ENCODE measurements at regions not wholly inside any gene's neighbourhood (a gene's known extent, or its start where the extent isn't known, plus 50 kb on each side); places are given as distances from the start of the nearest gene placed in this dataset.

GRCh38 chr7:125971656-125972055 lies 1042.0 kb upstream of the POT1 start:
- no peaks in the 10 kb centered on the region for H3K9me3 ChIP-seq
- no peaks in the 10 kb centered on the region for H3K27me3 ChIP-seq
- no peak overlapping the region for H3K27ac ChIP-seq
- DNase-seq (no peak), ATAC-seq (no peak)
- TF ChIP-seq POLR2A (IDR thresholded peaks at IDR 0.05) (no peak), CTCF (IDR thresholded peaks at IDR 0.05) (no peak)
- H3K4me1 ChIP-seq = no peaks in the 10 kb centered on the region
- no peak overlapping the region for H3K4me3 ChIP-seq
- H3K36me3 ChIP-seq = no peaks in the 10 kb centered on the region
- WGBS, 4 donors = 62 to 73% (median 68%) methylated on average over 2 of the region's 2 CpGs
- intact Hi-C loops (cut with DNase I) = no loop called here

GRCh38 chr7:125966278-125967048 lies 1036.8 kb upstream of the POT1 start:
- Histone ChIP-seq H3K27ac (no peak overlapping the region), H3K4me3 (no peak overlapping the region), H3K9me3 (no peaks in the 10 kb centered on the region), H3K36me3 (no peaks in the 10 kb centered on the region), H3K4me1 (no peaks in the 10 kb centered on the region), H3K27me3 (no peaks in the 10 kb centered on the region)
- no peak for TF ChIP-seq CTCF (IDR thresholded peaks at IDR 0.05)
- TF ChIP-seq POLR2A (IDR thresholded peaks at IDR 0.05) = no peak
- DNase-seq (no peak), ATAC-seq (no peak)
- 70 to 91% (median 82%) methylated on average over 1 of the region's 1 CpG for WGBS, 4 donors
- intact Hi-C loops (cut with DNase I) = no loop called here

DNA sequence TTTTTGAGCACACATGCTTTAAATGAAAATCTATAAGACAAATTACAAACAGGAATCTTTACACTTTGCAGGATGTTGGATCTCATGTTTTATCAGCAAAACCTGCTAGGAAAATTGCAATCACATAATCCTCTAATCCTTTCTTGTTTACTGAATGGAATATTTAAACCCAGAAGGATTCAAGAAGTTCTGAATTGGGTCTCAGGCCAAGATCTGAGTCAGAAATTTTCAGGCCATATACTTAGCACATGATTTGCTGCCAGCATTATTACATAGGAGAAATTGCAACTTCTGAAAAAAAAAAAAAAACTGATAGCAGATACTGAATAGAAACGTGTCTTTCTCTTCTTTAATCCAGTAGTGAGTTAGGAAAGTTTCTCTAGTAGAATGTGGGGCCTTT lies 1005.3 kb upstream of the POT1 start:
- Histone ChIP-seq H3K27ac (no peak overlapping the region), H3K4me3 (no peak overlapping the region), H3K9me3 (peaks cover 0 to 15% (median 0%) of the 10 kb centered on the region in 12 donors), H3K4me1 (no peaks in the 10 kb centered on the region), H3K36me3 (no peaks in the 10 kb centered on the region), H3K27me3 (no peaks in the 10 kb centered on the region)
- DNase-seq = no peak
- intact Hi-C loops (cut with DNase I) = no loop called here
- no peak for TF ChIP-seq CTCF (IDR thresholded peaks at IDR 0.05)
- TF ChIP-seq POLR2A (IDR thresholded peaks at IDR 0.05) = no peak
- 23 to 28% (median 24%) methylated on average over 1 of the region's 1 CpG for whole genome bisulfite sequencing, 4 donors
- ATAC-seq = no peak

DNA sequence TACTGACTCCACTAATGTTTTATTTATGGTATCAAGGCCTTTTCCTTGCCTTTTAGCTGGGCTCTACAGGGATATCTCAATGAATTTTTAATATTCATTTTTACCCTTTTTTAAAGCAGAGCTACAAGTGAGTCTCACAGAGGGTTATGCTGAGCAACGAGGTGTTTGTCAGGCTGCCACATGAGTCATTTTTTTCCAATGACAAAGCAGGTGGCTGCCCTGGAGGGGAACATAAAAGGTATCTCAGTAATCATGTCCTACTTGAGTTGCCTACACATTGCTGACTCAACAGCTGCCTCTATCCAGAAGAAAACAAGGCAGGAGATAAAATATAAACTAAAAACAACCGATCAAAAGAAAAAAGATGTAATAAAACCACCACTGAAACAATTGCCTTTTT lies 1004.9 kb upstream of the POT1 start:
- H3K9me3 ChIP-seq = peaks cover 0 to 15% (median 0%) of the 10 kb centered on the region in 12 donors
- intact Hi-C loops (cut with DNase I) = no loop called here
- no peak overlapping the region for H3K27ac ChIP-seq
- no peaks in the 10 kb centered on the region for H3K36me3 ChIP-seq
- H3K4me3 ChIP-seq = no peak overlapping the region
- WGBS, 4 donors = 42 to 50% (median 44%) methylated on average over 2 of the region's 2 CpGs
- DNase-seq (no peak), ATAC-seq (no peak)
- TF ChIP-seq CTCF (IDR thresholded peaks at IDR 0.05) (no peak), POLR2A (IDR thresholded peaks at IDR 0.05) (no peak)
- no peaks in the 10 kb centered on the region for H3K27me3 ChIP-seq
- H3K4me1 ChIP-seq = no peaks in the 10 kb centered on the region
